ENCODE measurements at regions not wholly inside any gene's neighbourhood (a gene's known extent, or its start where the extent isn't known, plus 50 kb on each side); places are given as distances from the start of the nearest gene placed in this dataset.

- no peaks in the 10 kb centered on the region for H3K36me3 ChIP-seq (replicated peaks in 1 of 2)
- intact Hi-C loops (cut with DNase I) = no loop called here
- no peak overlapping the region for H3K27ac ChIP-seq
- no peak overlapping the region for H3K4me3 ChIP-seq
- no peak for DNase-seq
- TF ChIP-seq, protein P1, sequence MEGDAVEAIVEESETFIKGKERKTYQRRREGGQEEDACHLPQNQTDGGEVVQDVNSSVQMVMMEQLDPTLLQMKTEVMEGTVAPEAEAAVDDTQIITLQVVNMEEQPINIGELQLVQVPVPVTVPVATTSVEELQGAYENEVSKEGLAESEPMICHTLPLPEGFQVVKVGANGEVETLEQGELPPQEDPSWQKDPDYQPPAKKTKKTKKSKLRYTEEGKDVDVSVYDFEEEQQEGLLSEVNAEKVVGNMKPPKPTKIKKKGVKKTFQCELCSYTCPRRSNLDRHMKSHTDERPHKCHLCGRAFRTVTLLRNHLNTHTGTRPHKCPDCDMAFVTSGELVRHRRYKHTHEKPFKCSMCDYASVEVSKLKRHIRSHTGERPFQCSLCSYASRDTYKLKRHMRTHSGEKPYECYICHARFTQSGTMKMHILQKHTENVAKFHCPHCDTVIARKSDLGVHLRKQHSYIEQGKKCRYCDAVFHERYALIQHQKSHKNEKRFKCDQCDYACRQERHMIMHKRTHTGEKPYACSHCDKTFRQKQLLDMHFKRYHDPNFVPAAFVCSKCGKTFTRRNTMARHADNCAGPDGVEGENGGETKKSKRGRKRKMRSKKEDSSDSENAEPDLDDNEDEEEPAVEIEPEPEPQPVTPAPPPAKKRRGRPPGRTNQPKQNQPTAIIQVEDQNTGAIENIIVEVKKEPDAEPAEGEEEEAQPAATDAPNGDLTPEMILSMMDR (IDR thresholded peaks at IDR 0.05) = no peak
- TF ChIP-seq POLR2A (IDR thresholded peaks at IDR 0.05) = no peak
- no peaks in the 10 kb centered on the region for H3K27me3 ChIP-seq
- H3K4me1 ChIP-seq (replicated peaks in 1 of 2) = no peaks in the 10 kb centered on the region
- H3K9me3 ChIP-seq (replicated peaks in 1 of 3) = no peaks in the 10 kb centered on the region
Observed at GRCh38 chr15:94893091-94893490, 661.7 kb downstream of the MCTP2 start.

DNA sequence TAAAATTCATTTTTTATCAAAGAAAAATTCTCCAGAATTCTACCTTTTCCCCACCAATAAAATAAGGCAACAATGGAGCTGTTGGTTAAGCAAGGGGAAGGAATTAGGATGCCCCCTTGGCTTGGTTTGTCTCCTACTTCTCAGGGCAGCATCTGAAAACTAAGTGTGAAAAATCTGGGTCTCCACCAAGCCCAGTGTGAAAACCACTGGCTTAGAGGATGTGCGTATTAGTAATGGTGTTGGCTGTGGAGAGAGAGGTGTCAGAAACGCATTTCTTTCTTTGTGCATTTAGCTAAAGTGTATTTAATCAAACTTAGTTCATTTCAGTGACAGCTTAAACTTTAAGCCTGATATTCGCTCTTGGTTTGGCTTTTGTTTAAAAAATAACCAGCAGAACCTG lies 662.7 kb downstream of the MCTP2 start:
- intact Hi-C loops (cut with DNase I) = no loop called here
- Histone ChIP-seq H3K9me3 (replicated peaks in 1 of 3) (no peaks in the 10 kb centered on the region), H3K4me1 (replicated peaks in 1 of 2) (no peaks in the 10 kb centered on the region), H3K27ac (no peak overlapping the region), H3K27me3 (no peaks in the 10 kb centered on the region), H3K36me3 (replicated peaks in 1 of 2) (no peaks in the 10 kb centered on the region), H3K4me3 (no peak overlapping the region)
- DNase-seq = no peak
- 76 to 81% (median 79%) methylated on average over 3 of the region's 3 CpGs for WGBS, 4 donors
- TF ChIP-seq, protein P1 (IDR thresholded peaks at IDR 0.05) = no peak
- no peak for TF ChIP-seq POLR2A (IDR thresholded peaks at IDR 0.05)

GRCh38 chr15:94909510-94909909 lies 678.1 kb downstream of the MCTP2 start:
- 50 to 88% (median 78%) methylated on average over 1 of the region's 1 CpG for WGBS, 4 donors
- no peak for TF ChIP-seq POLR2A (IDR thresholded peaks at IDR 0.05)
- TF ChIP-seq, protein P1 (IDR thresholded peaks at IDR 0.05) = no peak

DNA sequence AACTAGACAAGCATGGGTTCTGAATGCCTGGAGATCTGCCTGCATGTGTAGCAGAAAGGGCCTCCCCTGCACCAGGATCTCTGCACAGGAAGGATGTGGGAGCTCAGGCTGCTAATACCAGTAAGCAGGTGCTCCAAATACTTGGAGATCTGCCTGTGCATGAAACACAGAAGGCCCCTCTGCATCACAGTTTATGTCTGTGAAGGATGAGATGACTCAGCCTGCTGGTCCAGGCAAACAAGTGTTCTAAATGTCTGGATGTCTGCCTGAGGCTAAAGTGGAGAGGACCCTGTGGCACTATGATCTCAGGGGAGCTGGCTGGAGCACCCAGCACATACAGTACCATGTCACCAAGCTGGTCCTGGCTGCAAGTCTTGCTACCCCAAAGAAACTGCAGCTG lies 678.8 kb downstream of the MCTP2 start:
- no peak overlapping the region for H3K4me3 ChIP-seq
- H3K9me3 ChIP-seq (replicated peaks in 1 of 3) = no peaks in the 10 kb centered on the region
- TF ChIP-seq POLR2A (IDR thresholded peaks at IDR 0.05) = no peak
- TF ChIP-seq, protein P1 (IDR thresholded peaks at IDR 0.05) = no peak
- no peaks in the 10 kb centered on the region for H3K4me1 ChIP-seq (replicated peaks in 1 of 2)
- intact Hi-C loops (cut with DNase I) = no loop called here
- H3K36me3 ChIP-seq (replicated peaks in 1 of 2) = no peaks in the 10 kb centered on the region
- DNase-seq = no peak
- H3K27ac ChIP-seq = no peak overlapping the region
- H3K27me3 ChIP-seq = no peaks in the 10 kb centered on the region

More at GRCh38 chr15:94909510-94909909, 678.1 kb downstream of the MCTP2 start:
- H3K27ac ChIP-seq = no peak overlapping the region
- H3K9me3 ChIP-seq (replicated peaks in 1 of 3) = no peaks in the 10 kb centered on the region
- H3K4me1 ChIP-seq (replicated peaks in 1 of 2) = no peaks in the 10 kb centered on the region
- no peaks in the 10 kb centered on the region for H3K36me3 ChIP-seq (replicated peaks in 1 of 2)
- intact Hi-C loops (cut with DNase I) = no loop called here
- no peak for DNase-seq
- no peaks in the 10 kb centered on the region for H3K27me3 ChIP-seq
- H3K4me3 ChIP-seq = no peak overlapping the region
